ENCODE measurements at regions not wholly inside any gene's neighbourhood (a gene's known extent, or its start where the extent isn't known, plus 50 kb on each side); places are given as distances from the start of the nearest gene placed in this dataset.

DNA sequence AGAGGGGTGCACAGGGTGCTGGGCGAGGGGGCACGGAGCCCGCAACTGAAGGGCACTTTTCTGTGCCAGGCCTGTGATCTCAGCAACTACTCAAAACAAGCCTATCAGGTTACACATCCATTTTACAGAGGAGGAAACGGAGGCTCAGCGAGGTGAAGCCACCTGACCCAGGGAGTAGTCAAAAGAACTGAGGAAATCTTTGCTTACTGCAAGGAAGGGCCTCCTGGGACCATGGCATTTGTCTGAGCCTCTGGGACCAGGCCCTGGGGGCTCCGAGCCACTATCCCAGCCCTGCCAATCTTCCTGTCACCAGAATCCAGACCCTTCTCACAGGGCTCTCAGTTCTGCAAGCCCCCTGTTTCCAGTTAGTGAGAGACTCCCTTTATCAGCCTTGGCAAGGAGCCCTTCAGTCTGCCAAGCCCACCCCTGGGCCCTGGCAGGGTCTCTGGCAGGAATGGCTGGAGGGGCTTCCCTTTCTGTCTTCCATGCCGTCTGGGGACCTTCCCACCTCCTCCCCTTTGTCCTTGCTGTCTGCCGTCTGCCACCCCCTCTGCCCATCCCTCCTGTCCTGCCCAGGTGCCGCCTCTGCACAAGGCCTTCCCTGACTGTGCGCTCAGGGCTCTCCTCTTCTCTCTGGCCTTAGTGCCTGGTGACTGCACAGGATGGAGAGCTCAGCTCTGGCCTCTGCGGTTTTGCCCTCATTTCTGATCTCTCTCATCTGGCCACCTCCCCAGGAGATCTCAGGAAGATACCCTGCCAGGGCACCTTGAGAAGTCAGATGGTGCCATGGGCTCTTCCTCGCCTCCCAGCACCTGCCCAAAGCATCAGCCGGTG, 194.7 kb upstream of the GLI2 start:
- TF ChIP-seq NPAS2 (CRISPR knock-in tag; IDR thresholded peaks at IDR 0.05; ENCODE audit: borderline replicate concordance) (no peak), ZNF562 (CRISPR knock-in tag; IDR thresholded peaks at IDR 0.05; ENCODE audit: borderline replicate concordance) (no peak), ZNF629 (CRISPR knock-in tag; conservative IDR thresholded peaks at IDR 0.05) (peak; percentile 90), JUNB (CRISPR knock-in tag; IDR thresholded peaks at IDR 0.05; ENCODE audit: borderline replicate concordance) (no peak), FOXK2 (IDR thresholded peaks at IDR 0.05) (no peak), POLR2AphosphoS5 (IDR thresholded peaks at IDR 0.05; ENCODE audit: low read depth, low read length) (no peak), POLR2A (IDR thresholded peaks at IDR 0.05; ENCODE audit: insufficient read depth in 1 of 2, low read depth in 2 of 2, low read length in 2 of 2) (no peak), ZNF260 (CRISPR knock-in tag; IDR thresholded peaks at IDR 0.05; ENCODE audit: borderline replicate concordance, low read depth) (no peak)
